OCI-LY1 (cell line): ENCODE measurements at regions not wholly inside any gene's neighbourhood (a gene's known extent, or its start where the extent isn't known, plus 50 kb on each side); places are given as distances from the start of the nearest gene placed in this dataset.

ENCODE experiments used
- CTCF ChIP-seq: fragments of 200-600 bp; sonication (generic), shearing (Covaris generic); IDR thresholded peaks from 2 replicates; pipeline ENCODE4 v1.5.1; 2017; ENCODE audit warnings: mild to moderate bottlenecking, antibody characterized with exemption, low read length, moderate library complexity, mixed read lengths
- EZH2 ChIP-seq: fragments of 200-600 bp; sonication (generic), shearing (Covaris generic); IDR thresholded peaks from 2 replicates; pipeline ENCODE4 v1.8.0; 2017; ENCODE audit warnings: borderline replicate concordance, mixed run types, mild to moderate bottlenecking, antibody characterized with exemption, low read length, moderate library complexity, mixed read lengths

GRCh38 chr3:178126686-178127085 is 409.6 kb upstream of the KCNMB2 start:
- TF ChIP-seq CTCF (no peak), EZH2 (no peak)
